ENCODE measurements at regions not wholly inside any gene's neighbourhood (a gene's known extent, or its start where the extent isn't known, plus 50 kb on each side); places are given as distances from the start of the nearest gene placed in this dataset.

DNA sequence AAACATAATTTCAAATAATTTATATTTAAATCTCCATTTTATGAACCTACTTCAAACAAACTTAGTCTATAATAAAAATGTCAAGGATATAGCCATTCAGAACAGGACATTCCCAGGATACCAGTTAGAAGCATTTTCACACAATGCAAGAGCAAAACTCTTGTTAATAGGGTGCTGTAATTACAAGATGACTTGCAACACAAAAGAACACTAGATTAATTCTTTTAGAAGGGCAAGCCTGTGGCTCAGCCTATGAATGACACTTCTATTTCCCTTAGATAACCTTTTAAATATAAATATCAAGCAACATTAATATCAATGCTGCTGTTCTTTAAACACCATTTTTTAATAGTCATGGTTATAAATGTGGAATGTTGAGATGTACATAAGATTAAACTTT, 157.9 kb upstream of the SCN7A start:
- Histone ChIP-seq H3K9me2 (ENCODE audit: insufficient read depth, low read length) (no peaks in the 10 kb centered on the region), H3K9me3 (ENCODE audit: low read length) (no peaks in the 10 kb centered on the region), H4K20me1 (ENCODE audit: insufficient read depth, low read length) (no peaks in the 10 kb centered on the region), H3K79me2 (ENCODE audit: insufficient read depth, low read depth, low read length) (no peaks in the 10 kb centered on the region), H3K4me2 (ENCODE audit: low read length) (no peak overlapping the region), H3K4me1 (ENCODE audit: insufficient read depth, low read length, poor library complexity, severe bottlenecking) (no peaks in the 10 kb centered on the region), H3K36me3 (ENCODE audit: insufficient read depth, low read length) (no peaks in the 10 kb centered on the region), H3K27ac (ENCODE audit: low read depth, low read length, poor library complexity, severe bottlenecking) (no peak overlapping the region), H3K4me3 (ENCODE audit: low read depth, low read length, poor library complexity, severe bottlenecking) (no peak overlapping the region), H2AFZ (ENCODE audit: low read length) (no peak overlapping the region)
- CTCF ChIA-PET (ENCODE audit: unreplicated experiment): no interaction called here
- no TSS peak for BruUV-seq (replicated peaks)
- POLR2A ChIA-PET: interaction anchor here (1.4 kb wide), 1 partner anchor 11 kb away, joined by 3 read pairs; no protein-coding TSS in a partner anchor
- TF ChIP-seq EZH2phosphoT487 (IDR thresholded peaks at IDR 0.05; ENCODE audit: borderline replicate concordance, low read depth, low read length): no peak
- TF ChIP-seq, protein P1, sequence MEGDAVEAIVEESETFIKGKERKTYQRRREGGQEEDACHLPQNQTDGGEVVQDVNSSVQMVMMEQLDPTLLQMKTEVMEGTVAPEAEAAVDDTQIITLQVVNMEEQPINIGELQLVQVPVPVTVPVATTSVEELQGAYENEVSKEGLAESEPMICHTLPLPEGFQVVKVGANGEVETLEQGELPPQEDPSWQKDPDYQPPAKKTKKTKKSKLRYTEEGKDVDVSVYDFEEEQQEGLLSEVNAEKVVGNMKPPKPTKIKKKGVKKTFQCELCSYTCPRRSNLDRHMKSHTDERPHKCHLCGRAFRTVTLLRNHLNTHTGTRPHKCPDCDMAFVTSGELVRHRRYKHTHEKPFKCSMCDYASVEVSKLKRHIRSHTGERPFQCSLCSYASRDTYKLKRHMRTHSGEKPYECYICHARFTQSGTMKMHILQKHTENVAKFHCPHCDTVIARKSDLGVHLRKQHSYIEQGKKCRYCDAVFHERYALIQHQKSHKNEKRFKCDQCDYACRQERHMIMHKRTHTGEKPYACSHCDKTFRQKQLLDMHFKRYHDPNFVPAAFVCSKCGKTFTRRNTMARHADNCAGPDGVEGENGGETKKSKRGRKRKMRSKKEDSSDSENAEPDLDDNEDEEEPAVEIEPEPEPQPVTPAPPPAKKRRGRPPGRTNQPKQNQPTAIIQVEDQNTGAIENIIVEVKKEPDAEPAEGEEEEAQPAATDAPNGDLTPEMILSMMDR (conservative IDR thresholded peaks at IDR 0.05; ENCODE audit: low read length): no peak
- intact Hi-C loops (cut with micrococcal nuclease; ENCODE audit: unreplicated experiment): no loop called here
- no peak for DNase-seq (ENCODE audit: low spot score)

DNA sequence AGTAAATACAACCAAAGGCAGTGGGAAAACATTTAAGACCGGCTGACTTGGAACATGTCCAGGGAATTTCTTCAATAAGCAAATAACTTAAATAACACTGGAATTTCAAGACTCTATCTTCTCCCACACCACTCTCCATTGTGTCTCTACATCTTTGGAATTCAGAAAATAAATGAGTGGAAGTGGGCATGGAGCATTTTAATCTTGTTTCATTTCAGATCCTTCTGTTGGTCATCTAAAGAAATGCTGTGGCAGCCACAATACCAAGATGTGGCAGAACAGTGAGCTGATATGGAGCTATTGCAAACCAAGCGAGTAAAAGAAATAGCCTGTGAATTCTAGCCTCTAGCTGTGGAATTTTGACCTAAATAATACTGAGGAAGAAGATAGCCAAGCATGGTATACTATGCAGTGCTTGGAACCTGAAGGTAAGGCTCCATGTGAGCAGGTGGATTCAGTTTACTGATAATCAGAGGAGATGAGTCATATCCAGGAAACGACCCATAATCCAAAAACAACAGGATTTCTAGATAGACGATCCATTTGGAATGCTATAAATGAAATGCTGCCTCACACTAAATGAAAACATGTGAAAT, 157.1 kb upstream of the SCN7A start:
- CTCF ChIA-PET (ENCODE audit: unreplicated experiment): no interaction called here
- H3K4me3 ChIP-seq (ENCODE audit: low read depth, low read length, poor library complexity, severe bottlenecking): no peak overlapping the region
- H3K36me3 ChIP-seq (ENCODE audit: insufficient read depth, low read length): no peaks in the 10 kb centered on the region
- H3K27ac ChIP-seq (ENCODE audit: low read depth, low read length, poor library complexity, severe bottlenecking): no peak overlapping the region
- TF ChIP-seq EZH2phosphoT487 (IDR thresholded peaks at IDR 0.05; ENCODE audit: borderline replicate concordance, low read depth, low read length): no peak
- TF ChIP-seq, protein P1 (conservative IDR thresholded peaks at IDR 0.05; ENCODE audit: low read length): no peak
- H3K9me3 ChIP-seq (ENCODE audit: low read length): no peaks in the 10 kb centered on the region
- H3K4me2 ChIP-seq (ENCODE audit: low read length): no peak overlapping the region
- no peaks in the 10 kb centered on the region for H3K79me2 ChIP-seq (ENCODE audit: insufficient read depth, low read depth, low read length)
- no TSS peak for BruUV-seq (replicated peaks)
- POLR2A ChIA-PET: no interaction called here
- H3K9me2 ChIP-seq (ENCODE audit: insufficient read depth, low read length): no peaks in the 10 kb centered on the region
- no peaks in the 10 kb centered on the region for H4K20me1 ChIP-seq (ENCODE audit: insufficient read depth, low read length)
- intact Hi-C loops (cut with micrococcal nuclease; ENCODE audit: unreplicated experiment): no loop called here
- no peaks in the 10 kb centered on the region for H3K4me1 ChIP-seq (ENCODE audit: insufficient read depth, low read length, poor library complexity, severe bottlenecking)
- DNase-seq (ENCODE audit: low spot score): no peak
- H2AFZ ChIP-seq (ENCODE audit: low read length): no peak overlapping the region

DNA sequence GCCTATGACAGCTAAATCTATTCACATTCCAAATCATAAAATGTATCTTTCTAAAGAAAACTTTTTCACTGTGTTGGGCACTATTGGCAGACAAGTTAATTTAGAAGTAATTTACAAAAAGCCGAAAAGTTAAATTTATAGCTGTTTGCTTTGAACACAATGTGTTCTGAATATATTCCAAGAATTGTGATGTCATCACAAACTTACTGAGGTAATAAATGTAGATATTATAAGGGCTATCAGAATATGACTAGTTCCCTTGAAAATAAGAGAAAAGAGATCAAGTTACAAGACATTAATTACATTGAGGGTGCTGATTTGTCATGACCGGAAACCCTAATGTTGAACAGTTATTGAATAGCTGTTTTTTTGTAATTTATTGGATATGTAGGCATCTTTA, 153.9 kb upstream of the SCN7A start:
- no TSS peak for BruUV-seq (replicated peaks)
- no peak for DNase-seq (ENCODE audit: low spot score)
- no peaks in the 10 kb centered on the region for H3K4me1 ChIP-seq (ENCODE audit: insufficient read depth, low read length, poor library complexity, severe bottlenecking)
- no peaks in the 10 kb centered on the region for H4K20me1 ChIP-seq (ENCODE audit: insufficient read depth, low read length)
- TF ChIP-seq EZH2phosphoT487 (IDR thresholded peaks at IDR 0.05; ENCODE audit: borderline replicate concordance, low read depth, low read length): no peak
- TF ChIP-seq, protein P1 (conservative IDR thresholded peaks at IDR 0.05; ENCODE audit: low read length): no peak
- intact Hi-C loops (cut with micrococcal nuclease; ENCODE audit: unreplicated experiment): no loop called here
- no peaks in the 10 kb centered on the region for H3K9me2 ChIP-seq (ENCODE audit: insufficient read depth, low read length)
- H3K4me2 ChIP-seq (ENCODE audit: low read length): no peak overlapping the region
- CTCF ChIA-PET (ENCODE audit: unreplicated experiment): no interaction called here
- H3K9me3 ChIP-seq (ENCODE audit: low read length): no peaks in the 10 kb centered on the region
- H3K36me3 ChIP-seq (ENCODE audit: insufficient read depth, low read length): no peaks in the 10 kb centered on the region
- H3K4me3 ChIP-seq (ENCODE audit: low read depth, low read length, poor library complexity, severe bottlenecking): no peak overlapping the region
- POLR2A ChIA-PET: interaction anchor here (0.5 to 0.7 kb wide), 2 partner anchors 11 to 190 kb away, joined by 4 read pairs; no protein-coding TSS in a partner anchor
- H2AFZ ChIP-seq (ENCODE audit: low read length): no peak overlapping the region
- H3K27ac ChIP-seq (ENCODE audit: low read depth, low read length, poor library complexity, severe bottlenecking): no peak overlapping the region
- H3K79me2 ChIP-seq (ENCODE audit: insufficient read depth, low read depth, low read length): no peaks in the 10 kb centered on the region
